Glomerular visceral epithelial cell (primary cell): ENCODE measurements at regions not wholly inside any gene's neighbourhood (a gene's known extent, or its start where the extent isn't known, plus 50 kb on each side); places are given as distances from the start of the nearest gene placed in this dataset.
A peak's percentile ranks its signal among the peaks of the same experiment; 100 is the strongest.

Experiments
- DNase-seq: peaks from one replicate; pipeline ENCODE4 v3.0.0-alpha.2; 2016; ENCODE audit errors: extremely low spot score

DNA sequence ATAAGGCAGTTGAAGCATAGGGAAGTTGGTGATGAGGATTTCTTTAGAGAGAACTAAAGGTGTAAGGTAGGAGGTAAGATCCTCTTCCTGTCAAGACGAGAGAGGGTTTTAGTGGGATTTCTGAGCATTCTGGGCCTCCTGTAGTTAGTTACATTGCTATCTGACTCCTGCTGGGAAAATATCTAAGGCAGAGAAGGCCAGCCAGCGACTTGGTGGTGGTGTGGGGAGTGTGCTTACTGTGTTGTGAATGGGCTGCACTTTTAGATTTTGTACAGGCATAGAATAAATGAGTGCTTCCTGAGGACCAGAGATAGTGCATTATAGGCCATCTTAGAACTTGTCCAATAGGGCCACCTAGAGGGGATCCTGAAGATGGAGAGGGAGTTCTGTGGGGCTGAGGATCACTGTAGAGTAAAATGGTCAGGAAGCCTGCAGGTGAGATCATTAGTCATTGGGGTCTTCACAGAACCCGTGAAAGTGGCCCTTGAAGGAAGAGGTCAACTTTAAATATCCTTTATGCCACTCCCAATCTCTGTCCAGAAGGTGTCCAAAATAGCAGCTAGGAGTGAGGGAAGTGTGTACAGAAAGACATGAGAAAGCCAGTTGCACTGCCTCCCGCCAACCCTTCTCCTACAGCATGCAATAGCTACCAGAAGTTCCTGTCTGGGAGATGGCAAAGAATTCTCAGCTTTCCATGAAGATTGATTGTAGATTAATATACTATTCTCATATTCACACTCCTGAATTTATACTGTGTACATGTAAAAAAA is 266.6 kb downstream of the POLR1F start:
- DNase-seq: peak; percentile 40

DNA sequence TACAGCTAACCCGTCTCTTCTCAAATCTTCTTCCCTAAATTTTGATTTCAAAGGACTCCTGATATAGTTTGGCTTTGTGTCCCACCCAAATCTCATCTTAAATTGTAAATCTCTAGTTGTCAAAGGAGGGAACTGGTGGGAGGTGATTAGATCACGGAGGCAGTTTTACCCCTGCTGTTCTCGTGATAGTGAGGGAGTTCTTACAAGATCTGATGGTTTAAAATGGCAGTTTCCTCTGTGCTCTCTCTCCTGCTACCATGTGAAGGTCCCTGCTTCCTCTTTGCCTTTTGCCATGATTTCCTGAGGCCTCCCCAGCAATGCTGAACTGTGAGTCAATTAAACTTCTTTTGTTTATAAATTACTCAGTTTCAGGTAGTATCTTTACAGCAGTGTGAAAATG is 269.3 kb downstream of the POLR1F start:
- DNase-seq: no peak

DNA sequence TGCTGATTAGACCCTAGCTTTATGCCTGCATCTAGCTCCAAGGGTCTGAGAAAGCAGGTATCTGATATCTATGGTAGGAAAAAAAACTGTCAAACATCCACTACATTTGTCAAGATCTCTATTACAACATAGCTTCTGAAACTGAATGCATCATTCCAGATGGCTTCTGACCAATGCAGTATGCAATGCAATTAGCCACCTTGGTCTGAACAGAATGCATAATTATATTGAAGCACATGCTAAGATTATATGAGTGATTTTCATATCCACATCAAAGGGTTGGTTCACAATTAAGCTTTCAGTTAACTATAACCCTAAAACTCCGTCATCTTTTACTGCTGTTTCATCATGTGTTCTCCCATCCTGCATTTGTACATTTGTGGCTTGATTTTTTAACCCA is 271.4 kb downstream of the POLR1F start:
- DNase-seq: no peak

DNA sequence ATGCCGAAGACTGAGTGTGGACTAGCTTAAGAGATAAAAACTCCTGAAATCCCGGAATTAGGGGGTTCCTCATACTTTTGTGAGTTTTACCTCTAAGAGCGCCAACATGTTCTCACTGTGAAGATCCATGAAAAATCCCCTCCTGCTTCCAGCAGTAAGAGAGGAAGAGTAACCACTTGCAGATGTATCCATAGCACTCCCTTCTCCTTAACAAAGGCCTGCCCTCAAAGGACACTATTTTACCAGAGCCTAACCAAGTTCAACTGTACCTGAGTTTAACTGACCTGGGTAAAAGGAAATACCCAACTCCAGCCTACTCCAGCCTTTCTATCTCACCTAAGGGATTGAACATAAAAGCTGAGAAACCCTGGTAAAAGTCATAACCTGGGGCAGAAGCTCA is 280.9 kb downstream of the POLR1F start:
- DNase-seq: no peak

DNA sequence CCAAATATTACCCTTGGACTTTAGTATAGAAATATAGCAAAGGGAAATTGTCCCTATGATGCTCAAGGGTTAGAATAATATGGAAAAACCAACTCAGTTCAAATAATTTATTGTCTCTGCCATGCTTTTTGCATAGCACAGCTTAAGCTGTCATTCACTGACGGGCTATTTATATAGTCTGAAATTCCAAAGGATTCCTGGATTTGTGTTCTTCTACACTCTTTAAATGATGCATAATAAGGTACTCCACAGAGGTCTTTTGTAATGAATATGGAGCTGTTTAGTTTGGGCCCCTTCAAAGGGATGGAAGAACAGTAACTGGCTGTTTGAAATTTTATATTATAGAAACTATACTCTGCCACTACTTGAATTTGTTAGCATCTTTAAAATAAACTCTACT is 276.6 kb upstream of the FERD3L start:
- DNase-seq: no peak

DNA sequence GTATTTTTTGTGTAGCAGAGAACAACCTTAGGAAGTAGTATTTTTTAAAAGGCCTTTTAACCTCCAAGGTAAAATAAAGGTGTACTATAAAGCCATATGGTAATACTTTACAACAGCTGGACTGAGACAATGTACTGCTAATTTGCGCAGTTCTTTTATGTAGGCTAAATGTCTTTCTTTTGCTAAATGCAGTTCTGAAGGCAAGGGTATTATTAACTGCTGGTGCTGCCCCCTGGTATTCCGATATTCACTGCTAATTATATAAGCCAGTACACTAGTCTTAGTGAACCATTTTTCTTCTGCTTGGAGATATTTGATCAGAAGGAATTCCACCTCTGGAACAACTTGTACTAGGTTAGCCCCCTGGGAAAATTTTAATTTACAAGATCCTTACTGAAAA is 272.0 kb upstream of the FERD3L start:
- DNase-seq: no peak

DNA sequence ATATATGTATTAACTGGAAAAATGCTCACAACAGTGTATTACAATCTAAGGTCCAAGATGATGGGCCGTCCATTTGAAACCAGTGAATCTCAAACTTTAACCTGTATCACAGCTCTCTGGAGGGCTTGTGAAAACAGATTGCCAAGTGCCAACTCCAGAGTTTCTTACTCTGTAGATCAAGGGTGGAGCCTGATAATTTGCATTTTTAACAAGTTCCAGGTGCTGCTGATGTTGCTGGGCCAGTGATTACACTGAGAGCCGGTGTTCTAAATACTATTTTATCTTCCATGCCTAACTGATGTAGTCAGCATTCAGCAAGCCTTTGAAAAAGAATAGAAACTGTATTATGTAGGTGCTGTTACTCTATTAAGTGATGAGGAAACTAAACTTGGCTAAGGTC is 269.9 kb upstream of the FERD3L start:
- DNase-seq: no peak

DNA sequence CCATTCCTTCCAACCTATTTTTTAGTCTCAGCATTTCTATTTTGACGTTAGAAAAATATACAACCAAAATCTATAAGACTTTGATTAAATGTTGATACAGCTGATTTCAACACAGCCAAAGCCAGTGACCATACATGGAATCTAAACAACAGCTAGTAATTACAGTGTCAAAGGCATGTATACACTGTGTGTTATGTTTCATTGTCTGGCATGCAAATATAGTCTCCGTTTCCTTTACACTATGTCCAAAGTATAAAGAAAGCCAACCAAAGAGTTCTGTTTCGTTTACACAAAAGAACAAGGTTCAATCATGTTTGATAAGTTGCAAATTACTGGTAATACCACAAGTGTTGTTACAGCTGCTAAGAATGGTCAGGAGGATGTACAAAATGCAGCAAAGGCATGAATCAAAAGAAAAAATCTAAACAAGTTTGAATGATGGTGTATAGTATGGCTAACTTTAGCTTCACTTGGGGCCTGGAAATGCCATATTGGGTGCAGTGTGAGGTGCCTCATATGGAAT is 268.3 kb upstream of the FERD3L start:
- no peak for DNase-seq

DNA sequence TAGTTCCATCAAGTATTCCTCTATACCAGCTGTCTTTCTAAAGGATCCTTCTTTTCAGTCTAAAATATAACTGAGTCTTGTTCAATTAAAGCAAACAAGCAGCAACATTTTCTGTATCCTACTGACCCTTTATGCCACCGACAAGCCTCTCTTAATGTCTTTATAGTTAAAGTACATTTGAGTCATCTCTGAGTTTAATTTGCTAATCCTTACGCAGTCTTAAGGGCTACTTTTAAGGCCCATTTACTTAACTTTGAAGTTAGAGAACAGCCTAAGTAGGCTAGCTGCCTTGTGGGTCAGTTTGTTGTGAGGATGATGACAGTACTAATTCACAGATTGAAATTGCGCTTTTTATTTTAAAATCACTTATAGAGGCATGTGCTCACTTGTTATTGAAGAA is 265.5 kb upstream of the FERD3L start:
- no peak for DNase-seq

DNA sequence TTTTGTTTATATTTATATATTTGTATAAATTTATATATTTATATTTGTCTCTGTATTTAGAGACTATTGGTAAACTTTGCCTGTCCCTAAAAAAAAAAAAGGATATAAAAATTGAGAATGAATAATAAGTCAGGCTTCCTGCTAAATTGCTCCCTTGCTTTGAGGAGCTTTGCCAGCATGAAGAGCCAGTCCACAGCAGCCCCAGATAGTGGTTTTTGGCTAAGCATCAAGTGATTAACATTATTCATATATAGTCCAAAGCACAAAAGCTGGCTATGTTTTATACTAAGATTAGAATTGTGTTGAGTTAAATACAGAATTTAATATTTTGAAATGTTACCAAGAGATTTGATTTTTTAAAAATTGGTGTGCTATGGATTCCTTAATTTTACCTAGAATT is 264.9 kb upstream of the FERD3L start:
- DNase-seq: no peak

DNA sequence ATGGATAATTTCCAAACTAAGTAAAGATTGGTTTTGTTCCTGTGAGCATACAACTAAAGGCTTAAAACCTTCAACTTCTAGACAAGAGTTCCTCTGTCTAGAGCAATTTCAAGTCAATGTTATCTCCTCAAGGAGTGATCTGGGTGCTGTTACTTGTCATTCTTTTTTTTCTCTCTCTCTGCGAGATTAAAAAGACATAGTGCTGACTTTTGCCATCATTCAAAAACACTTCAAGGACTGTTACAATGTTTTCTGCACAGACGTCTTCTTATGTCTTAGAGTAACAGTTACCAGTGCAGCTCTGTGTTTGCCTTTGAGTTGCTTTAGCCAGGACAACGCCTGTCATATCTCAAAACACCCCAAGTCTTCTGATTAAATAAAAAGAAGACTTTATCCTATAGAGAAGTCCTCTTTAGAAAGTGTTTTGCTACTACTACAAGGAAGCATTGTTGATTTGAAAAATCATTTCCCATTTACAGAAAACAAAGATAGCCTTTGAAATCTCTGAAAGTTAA is 263.5 kb upstream of the FERD3L start:
- DNase-seq: no peak

DNA sequence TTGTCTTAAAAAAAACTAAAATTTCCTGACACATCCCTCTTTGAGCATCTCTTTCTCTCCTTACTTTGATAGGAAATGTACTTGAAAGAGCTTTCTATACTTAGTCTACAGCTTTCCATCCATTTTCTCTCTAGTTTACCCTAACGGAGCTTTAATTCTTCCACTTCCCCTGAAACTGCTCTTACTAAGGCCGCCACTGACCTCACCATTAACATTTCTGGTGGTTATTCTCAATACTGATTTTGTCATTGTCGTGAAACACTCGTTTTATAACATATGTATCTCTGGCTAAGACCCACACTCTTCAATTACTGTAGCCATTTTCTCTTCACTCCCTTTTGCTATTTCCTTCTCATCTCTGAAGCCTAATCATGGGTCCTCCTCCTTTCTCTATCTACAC is 262.0 kb upstream of the FERD3L start:
- DNase-seq: no peak

DNA sequence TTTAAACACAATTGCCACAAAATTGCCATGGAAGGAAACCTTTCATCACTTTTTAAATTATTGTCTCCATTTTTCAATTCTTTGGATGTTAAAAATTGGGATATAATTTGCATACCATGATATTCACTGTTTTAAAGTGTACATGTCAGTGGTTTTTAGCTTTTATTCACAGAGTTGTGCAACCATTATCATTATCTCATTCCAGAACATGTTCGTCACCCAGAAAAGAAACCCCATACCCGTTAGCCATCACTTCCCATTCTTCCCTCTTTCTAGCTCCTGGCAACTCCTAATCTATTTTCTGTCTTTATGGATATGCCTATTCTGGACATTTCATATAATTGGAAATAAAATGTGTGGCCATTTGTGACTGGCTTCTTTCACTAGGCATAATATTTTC is 260.3 kb upstream of the FERD3L start:
- peak; percentile 42 for DNase-seq

DNA sequence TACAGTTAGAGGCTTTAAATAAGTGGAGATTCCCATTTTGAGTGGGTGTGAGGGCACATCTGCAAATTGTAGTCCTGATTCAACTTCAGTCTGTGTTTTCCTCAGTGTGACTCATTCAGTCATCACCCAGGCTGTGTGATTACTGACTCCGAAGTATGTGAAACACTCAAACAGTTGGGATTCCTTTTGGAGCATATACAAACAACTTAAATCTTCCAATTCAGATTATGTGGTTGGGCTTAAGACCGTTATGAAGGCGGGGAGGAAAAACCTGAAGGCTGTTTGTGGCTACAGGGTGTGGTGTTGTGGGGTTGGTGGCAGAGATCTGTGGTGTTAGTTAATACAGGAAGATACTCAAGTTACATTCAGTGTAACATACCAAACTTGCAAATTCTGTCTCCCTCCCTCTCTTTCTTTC is 259.7 kb upstream of the FERD3L start:
- peak; percentile 90 for DNase-seq

DNA sequence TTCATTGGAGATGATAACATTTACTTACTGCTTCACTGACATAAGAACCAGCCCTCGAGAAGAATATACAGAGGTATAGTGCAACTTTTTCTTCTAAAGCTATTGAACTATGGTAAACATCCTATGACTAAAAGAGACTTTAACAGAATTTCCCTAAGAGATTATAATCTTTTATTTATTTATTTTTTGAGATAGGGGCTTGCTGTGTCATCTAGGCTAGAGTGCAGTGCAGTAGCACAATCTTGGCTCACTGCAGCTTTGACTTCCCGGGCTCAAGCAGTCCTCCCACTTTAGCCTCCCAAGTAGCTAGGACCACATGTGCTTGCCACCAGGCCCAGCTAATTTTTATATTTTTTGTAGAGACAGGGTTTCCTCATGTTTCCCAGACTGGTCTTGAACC is 258.5 kb upstream of the FERD3L start:
- DNase-seq: no peak

DNA sequence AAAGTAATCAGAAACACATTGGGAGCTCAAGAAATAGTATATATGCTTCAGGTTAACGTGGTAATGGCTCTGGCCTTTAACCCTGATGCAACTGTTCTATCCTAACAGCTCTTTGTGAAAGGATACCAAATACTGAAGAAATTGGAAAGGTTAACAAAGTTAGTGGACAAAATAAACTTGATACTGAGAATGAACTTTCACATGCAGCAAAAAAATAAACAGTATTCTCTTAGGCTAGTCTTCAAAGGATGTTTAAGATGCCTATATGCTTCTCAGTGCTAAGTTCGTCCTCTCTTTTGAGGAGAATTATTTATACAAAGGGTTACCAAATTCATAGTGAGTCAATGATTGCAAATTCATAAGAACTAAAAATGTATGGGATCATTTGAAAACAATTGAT is 256.2 kb upstream of the FERD3L start:
- DNase-seq: no peak

DNA sequence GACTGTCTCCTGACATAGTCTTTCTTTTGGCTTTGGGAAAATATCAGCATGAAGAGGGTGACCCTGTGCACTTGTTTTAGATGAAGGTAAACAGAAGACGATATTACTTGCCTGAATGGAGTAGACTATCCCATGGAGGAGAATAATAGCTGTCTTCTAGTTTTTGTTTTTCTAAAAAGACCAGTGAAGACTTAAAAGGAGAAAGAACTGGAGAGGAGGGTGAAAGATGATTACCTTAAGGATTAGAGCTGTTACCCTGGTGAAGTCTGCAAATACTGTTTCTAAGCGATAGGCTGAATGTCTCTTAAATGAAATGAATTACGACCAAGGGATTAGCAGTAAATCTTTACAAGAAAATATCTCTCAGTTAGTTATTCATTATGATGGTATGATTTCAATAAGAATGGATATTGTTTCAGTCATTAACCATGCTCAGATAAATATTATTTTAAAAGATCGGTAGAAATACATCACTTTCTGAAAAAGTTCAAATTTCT is 255.6 kb upstream of the FERD3L start:
- no peak for DNase-seq

DNA sequence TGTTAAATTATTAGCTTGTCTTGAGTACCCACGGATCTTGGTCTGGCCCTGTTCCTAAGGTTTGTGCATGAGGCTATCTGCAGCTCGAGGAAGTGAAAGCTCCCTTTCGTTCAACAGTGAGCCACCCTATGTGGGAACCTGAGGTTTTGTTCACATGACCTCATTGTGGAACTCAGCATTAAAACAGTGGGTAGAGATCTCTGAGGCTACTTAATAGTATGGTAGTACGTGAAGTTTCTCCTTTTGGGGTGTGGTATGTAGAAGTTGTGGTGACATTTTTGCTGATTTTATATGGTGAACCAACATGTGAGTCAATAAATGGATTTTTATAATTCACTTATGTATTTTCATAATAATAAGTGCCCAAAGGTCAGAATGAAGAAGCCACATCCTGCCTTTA is 252.7 kb upstream of the FERD3L start:
- peak; percentile 41 for DNase-seq

DNA sequence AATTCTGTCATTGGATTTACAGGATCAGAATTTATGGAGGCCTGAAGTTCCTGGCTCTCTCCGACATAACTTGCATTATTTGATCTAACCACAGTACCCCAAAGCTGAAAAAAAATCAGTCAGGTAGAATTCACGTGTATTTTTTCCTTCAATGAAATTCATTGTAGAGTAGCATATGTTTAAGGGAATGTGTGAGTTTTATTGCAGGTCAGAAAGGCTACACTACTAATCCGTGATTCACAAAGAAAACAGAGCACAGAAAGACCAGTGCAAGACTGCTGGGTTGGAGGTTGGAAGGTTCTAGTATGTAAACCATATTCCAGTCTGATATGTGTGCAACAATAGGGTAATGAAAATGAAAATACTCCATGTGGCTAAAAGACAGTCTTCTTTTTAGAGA is 247.0 kb upstream of the FERD3L start:
- peak; percentile 50 for DNase-seq

DNA sequence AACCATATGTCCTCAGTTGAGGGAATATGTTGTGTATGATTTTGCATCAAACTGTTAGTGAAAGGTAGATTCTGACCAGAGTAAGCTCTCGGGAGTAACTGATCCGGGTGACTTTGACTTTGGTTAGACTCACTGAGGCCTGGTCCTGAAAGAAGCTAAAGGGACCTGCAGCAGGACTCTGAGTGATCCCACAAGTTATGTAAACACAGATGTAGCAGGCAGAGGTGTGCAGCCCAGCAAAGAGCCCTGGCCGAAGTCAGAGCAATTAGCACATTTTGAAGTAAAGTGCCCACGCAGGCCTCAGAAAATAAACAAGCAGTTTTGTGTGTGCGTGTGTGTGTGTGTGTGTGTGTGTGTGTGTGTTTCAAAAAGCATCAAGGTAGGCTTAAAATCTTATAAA is 245.6 kb upstream of the FERD3L start:
- no peak for DNase-seq

DNA sequence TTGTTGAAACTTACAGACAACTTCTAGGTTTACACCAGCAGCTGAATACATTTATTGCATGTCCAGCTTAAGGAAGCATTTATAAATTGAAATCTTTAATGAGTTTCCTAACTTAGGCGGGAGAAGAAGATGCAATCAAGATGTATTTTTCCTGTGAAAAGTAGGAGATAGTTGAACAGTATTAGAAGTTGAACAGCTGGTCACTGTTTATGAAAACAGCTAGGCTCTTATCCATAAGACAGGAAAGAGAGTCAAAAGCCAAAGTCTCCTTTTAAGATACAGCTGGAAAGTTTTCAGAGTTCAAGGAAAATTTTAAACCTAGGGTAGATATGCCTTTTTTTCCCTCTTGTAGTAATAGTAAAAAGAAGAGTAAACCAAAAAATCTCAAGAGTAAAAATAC is 236.1 kb upstream of the FERD3L start:
- DNase-seq: no peak

DNA sequence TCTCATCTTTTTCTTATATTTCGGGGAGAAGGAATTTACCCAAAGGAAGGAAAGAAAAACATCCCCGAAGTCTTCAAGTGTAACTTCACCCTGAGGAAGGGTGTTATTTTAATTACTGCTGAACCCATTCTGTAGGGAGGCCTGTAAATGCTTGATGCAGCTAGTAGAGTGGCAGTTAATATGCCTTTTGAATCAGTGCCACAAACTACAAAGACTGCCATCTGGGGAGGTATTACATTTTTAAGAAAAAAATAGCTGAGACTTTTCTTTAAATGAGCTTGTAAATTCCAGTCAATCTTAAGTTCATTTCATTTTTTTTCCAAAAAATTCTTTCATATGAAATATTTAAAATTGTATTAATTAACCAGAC is 233.1 kb upstream of the FERD3L start:
- DNase-seq: no peak

DNA sequence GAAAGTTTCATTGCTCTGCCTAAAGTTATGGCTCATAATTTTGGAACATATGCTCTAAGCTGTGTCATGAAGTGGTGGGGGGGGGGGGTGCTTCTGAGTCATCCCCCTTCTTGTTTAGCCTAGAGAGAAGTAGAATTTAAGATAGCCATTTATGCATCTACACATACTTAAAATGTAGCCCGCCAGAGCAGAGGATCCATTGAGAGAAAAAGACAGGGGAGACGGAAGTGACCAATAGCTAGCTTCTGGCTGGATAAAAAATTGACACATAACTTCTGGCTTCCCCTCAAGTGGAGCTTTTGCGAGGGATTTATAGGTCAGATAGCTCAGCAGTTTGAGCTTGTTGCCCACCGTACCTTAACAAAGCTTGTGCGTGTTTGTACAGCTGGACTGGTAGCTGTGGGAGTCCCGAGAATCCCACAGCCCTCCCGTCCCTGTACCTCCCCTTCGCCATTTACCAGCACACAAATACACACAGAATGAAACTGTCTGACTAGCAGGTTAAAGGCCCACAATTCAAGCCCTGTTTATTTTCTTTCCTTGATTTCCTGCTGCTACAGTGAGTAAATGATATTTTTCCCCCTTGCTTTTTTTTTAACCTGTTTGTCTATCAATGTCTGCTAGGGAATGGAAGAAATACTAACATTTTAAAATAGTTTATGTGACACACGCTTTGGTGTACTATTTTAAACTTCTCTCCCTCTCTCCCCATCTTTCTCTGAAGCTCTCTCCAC is 232.6 kb upstream of the FERD3L start:
- peak; percentile 6 for DNase-seq
